ENCODE measurements at regions not wholly inside any gene's neighbourhood (a gene's known extent, or its start where the extent isn't known, plus 50 kb on each side); places are given as distances from the start of the nearest gene placed in this dataset.

DNA sequence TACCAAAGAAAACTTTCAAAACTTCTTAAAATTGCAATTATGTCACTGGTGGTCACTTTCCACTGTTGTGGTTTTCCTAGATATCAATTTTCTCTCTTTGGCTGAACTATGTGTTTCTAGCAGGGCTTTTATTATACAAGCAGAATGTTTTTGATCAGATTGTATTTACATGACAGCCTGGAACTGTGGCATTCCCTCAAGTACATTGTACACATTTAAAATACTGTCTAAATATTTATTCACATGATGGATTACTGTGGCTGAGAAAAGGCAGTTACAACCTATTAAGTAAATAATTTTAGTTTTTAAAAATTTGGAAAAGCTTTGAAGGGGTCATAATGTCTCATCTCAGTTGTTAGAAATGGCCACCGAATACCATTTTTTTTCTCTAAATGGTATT lies 231.9 kb upstream of the PPP1R3A start:
- no peak overlapping the region for H2AFZ ChIP-seq (ENCODE audit: low read length)
- H3K27me3 ChIP-seq (ENCODE audit: insufficient read depth, low read length), result no peaks in the 10 kb centered on the region
- no peak overlapping the region for H2BK120ac ChIP-seq (ENCODE audit: low read depth, low read length, poor library complexity, severe bottlenecking)
- H3K27ac ChIP-seq (ENCODE audit: insufficient read length, low read depth, low read length), result no peak overlapping the region
- H2BK12ac ChIP-seq (ENCODE audit: insufficient read length, low read depth, low read length), result no peak overlapping the region
- Mint-ChIP-seq H3K27ac (no peak overlapping the region), H3K9me3 (no peaks in the 10 kb centered on the region), H3K4me1 (peaks cover 40 to 42% of the 10 kb centered on the region in 2 experiments), H3K36me3 (ENCODE audit: insufficient read depth in 1 of 3, low read depth in 3 of 3) (no peaks in the 10 kb centered on the region), H3K4me3 (no peak overlapping the region), H3K27me3 (ENCODE audit: low read depth) (no peaks in the 10 kb centered on the region)
- H3K4me2 ChIP-seq (ENCODE audit: insufficient read depth, insufficient read length, low read length), result no peak overlapping the region
- H3K23me2 ChIP-seq (ENCODE audit: insufficient read length, low read depth, low read length, poor library complexity, severe bottlenecking), result no peaks in the 10 kb centered on the region
- no peak overlapping the region for H3K18ac ChIP-seq (ENCODE audit: insufficient read length, low read depth, low read length)
- no peak overlapping the region for H3K9ac ChIP-seq (ENCODE audit: extremely low read depth, insufficient read length, low read length)
- H3K4ac ChIP-seq (ENCODE audit: low read depth, low read length), result no peak overlapping the region
- no peaks in the 10 kb centered on the region for H3K79me1 ChIP-seq (ENCODE audit: insufficient read depth, low read depth, low read length, poor library complexity, severe bottlenecking)
- no CpG with 5 or more reads among the region's 1 CpG for WGBS (ENCODE audit: extremely low coverage, insufficient read length, low lambda C conversion rate)
- H4K91ac ChIP-seq (ENCODE audit: insufficient read length, low read depth, low read length), result no peak overlapping the region
- no peak for DNase-seq
- no peak overlapping the region for H3T11ph ChIP-seq (ENCODE audit: low read length)
- no peak overlapping the region for H3K23ac ChIP-seq (ENCODE audit: insufficient read length, low read depth, low read length)
- no peaks in the 10 kb centered on the region for H4K20me1 ChIP-seq (ENCODE audit: control insufficient read depth, insufficient read depth, insufficient read length)
- no peak overlapping the region for H3K14ac ChIP-seq (ENCODE audit: insufficient read depth, low read length)
- H3K79me2 ChIP-seq (ENCODE audit: insufficient read depth, low read length), result no peaks in the 10 kb centered on the region
- no peak for TF ChIP-seq CTCF (conservative IDR thresholded peaks at IDR 0.05)
- H2BK15ac ChIP-seq (ENCODE audit: low read depth, low read length), result no peak overlapping the region
- no peak overlapping the region for H2BK5ac ChIP-seq (ENCODE audit: insufficient read length, low read length)
- H2BK20ac ChIP-seq (ENCODE audit: low read depth, low read length, poor library complexity, severe bottlenecking), result no peak overlapping the region
- peaks cover 10% of the 10 kb centered on the region for H3K4me1 ChIP-seq (ENCODE audit: insufficient read depth, low read length)
- no peak overlapping the region for H4K5ac ChIP-seq (ENCODE audit: insufficient read length, low read depth, low read length)
- H2AK5ac ChIP-seq (ENCODE audit: insufficient read length, low read length), result no peak overlapping the region
- no peak overlapping the region for H4K8ac ChIP-seq (replicated peaks; ENCODE audit: insufficient read length, low read depth, low read length)
- no peak overlapping the region for H3K56ac ChIP-seq (ENCODE audit: insufficient read length, low read depth, low read length)
- H3K9me3 ChIP-seq (ENCODE audit: control insufficient read depth, low read depth, low read length), result no peaks in the 10 kb centered on the region
